ENCODE measurements at regions not wholly inside any gene's neighbourhood (a gene's known extent, or its start where the extent isn't known, plus 50 kb on each side); places are given as distances from the start of the nearest gene placed in this dataset.

GRCh38 chr1:57951390-57951789 is 527.5 kb upstream of the DAB1 start:
- no peak for TF ChIP-seq RAD21 (IDR thresholded peaks at IDR 0.05; ENCODE audit: low read length)
- no peak for TF ChIP-seq NFIC (IDR thresholded peaks at IDR 0.05; ENCODE audit: borderline replicate concordance)

Data from SK-N-SH (cell line).